Testis (tissue), 2 donors: ENCODE measurements at regions not wholly inside any gene's neighbourhood (a gene's known extent, or its start where the extent isn't known, plus 50 kb on each side); places are given as distances from the start of the nearest gene placed in this dataset.

Source experiments
- POLR2A ChIP-seq: fragments of 450-650 bp; IDR thresholded peaks from one replicate; pipeline ENCODE4 v1.6.1; 2017; ENCODE audit warnings: antibody characterized with exemption, mild to moderate bottlenecking, moderate library complexity
- TF ChIP-seq, protein P1 (sequence below), 3 experiments: fragments of 450-650 bp in 2 of 3; fragments of 200-600 bp in 1 of 3; sonication (generic) in 1 of 3; IDR thresholded peaks; one replicate each; pipeline ENCODE4 v1.5.1; 2016 to 2019; ENCODE audit warnings: antibody characterized with exemption in 3 of 3, mild to moderate bottlenecking in 2 of 3, moderate library complexity in 1 of 3

- TF ChIP-seq, protein P1, sequence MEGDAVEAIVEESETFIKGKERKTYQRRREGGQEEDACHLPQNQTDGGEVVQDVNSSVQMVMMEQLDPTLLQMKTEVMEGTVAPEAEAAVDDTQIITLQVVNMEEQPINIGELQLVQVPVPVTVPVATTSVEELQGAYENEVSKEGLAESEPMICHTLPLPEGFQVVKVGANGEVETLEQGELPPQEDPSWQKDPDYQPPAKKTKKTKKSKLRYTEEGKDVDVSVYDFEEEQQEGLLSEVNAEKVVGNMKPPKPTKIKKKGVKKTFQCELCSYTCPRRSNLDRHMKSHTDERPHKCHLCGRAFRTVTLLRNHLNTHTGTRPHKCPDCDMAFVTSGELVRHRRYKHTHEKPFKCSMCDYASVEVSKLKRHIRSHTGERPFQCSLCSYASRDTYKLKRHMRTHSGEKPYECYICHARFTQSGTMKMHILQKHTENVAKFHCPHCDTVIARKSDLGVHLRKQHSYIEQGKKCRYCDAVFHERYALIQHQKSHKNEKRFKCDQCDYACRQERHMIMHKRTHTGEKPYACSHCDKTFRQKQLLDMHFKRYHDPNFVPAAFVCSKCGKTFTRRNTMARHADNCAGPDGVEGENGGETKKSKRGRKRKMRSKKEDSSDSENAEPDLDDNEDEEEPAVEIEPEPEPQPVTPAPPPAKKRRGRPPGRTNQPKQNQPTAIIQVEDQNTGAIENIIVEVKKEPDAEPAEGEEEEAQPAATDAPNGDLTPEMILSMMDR (IDR thresholded peaks at IDR 0.05) = no peak
- TF ChIP-seq POLR2A = no peak
Measured at GRCh38 chr6:203661-204060, 88.6 kb upstream of the DUSP22 start.
